ENCODE measurements at regions not wholly inside any gene's neighbourhood (a gene's known extent, or its start where the extent isn't known, plus 50 kb on each side); places are given as distances from the start of the nearest gene placed in this dataset.

DNA sequence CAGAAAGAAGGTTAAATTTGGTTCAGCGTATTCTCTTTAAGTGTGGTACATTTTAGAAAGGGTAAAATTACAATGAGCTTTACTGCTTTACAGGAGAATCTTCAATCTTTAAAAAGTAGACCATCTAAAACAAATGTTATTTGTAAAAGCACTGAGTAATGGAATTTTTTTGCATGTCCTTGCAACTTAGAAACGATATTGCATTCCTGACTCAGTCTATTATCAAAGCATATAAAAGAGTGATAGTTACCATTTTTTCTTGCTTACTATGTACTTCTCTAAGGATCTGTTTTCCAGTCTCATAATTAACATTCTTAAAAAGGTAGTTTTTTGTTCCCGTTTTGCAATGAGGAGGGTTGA is 55.5 kb upstream of the TNFAIP8 start:
- TF ChIP-seq TEAD4 (CRISPR knock-in tag; IDR thresholded peaks at IDR 0.05), result no peak
- TF ChIP-seq AR (CRISPR knock-in tag; IDR thresholded peaks at IDR 0.05), result no peak
- TF ChIP-seq MLX (CRISPR knock-in tag; IDR thresholded peaks at IDR 0.05), result no peak
- no peak for TF ChIP-seq E2F1 (CRISPR knock-in tag; IDR thresholded peaks at IDR 0.05)
- no peak for TF ChIP-seq ZNF219 (CRISPR knock-in tag; IDR thresholded peaks at IDR 0.05; ENCODE audit: borderline replicate concordance)
- TF ChIP-seq TCF7 (CRISPR knock-in tag; IDR thresholded peaks at IDR 0.05; ENCODE audit: low read depth), result no peak
- TF ChIP-seq RELA (CRISPR knock-in tag; IDR thresholded peaks at IDR 0.05; ENCODE audit: borderline replicate concordance), result no peak
- TF ChIP-seq ETV6 (CRISPR knock-in tag; IDR thresholded peaks at IDR 0.05), result no peak
- TF ChIP-seq, protein P1, sequence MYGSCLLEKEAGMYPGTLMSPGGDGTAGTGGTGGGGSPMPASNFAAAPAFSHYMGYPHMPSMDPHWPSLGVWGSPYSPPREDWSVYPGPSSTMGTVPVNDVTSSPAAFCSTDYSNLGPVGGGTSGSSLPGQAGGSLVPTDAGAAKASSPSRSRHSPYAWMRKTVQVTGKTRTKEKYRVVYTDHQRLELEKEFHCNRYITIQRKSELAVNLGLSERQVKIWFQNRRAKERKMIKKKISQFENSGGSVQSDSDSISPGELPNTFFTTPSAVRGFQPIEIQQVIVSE (CRISPR knock-in tag; IDR thresholded peaks at IDR 0.05; ENCODE audit: borderline replicate concordance), result no peak
- TF ChIP-seq, protein P2, sequence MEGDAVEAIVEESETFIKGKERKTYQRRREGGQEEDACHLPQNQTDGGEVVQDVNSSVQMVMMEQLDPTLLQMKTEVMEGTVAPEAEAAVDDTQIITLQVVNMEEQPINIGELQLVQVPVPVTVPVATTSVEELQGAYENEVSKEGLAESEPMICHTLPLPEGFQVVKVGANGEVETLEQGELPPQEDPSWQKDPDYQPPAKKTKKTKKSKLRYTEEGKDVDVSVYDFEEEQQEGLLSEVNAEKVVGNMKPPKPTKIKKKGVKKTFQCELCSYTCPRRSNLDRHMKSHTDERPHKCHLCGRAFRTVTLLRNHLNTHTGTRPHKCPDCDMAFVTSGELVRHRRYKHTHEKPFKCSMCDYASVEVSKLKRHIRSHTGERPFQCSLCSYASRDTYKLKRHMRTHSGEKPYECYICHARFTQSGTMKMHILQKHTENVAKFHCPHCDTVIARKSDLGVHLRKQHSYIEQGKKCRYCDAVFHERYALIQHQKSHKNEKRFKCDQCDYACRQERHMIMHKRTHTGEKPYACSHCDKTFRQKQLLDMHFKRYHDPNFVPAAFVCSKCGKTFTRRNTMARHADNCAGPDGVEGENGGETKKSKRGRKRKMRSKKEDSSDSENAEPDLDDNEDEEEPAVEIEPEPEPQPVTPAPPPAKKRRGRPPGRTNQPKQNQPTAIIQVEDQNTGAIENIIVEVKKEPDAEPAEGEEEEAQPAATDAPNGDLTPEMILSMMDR (IDR thresholded peaks at IDR 0.05), result no peak
- TF ChIP-seq, protein P3, sequence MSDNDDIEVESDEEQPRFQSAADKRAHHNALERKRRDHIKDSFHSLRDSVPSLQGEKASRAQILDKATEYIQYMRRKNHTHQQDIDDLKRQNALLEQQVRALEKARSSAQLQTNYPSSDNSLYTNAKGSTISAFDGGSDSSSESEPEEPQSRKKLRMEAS (CRISPR knock-in tag; IDR thresholded peaks at IDR 0.05), result no peak
- TF ChIP-seq ERG (CRISPR knock-in tag; IDR thresholded peaks at IDR 0.05), result no peak
- TF ChIP-seq, protein P4, sequence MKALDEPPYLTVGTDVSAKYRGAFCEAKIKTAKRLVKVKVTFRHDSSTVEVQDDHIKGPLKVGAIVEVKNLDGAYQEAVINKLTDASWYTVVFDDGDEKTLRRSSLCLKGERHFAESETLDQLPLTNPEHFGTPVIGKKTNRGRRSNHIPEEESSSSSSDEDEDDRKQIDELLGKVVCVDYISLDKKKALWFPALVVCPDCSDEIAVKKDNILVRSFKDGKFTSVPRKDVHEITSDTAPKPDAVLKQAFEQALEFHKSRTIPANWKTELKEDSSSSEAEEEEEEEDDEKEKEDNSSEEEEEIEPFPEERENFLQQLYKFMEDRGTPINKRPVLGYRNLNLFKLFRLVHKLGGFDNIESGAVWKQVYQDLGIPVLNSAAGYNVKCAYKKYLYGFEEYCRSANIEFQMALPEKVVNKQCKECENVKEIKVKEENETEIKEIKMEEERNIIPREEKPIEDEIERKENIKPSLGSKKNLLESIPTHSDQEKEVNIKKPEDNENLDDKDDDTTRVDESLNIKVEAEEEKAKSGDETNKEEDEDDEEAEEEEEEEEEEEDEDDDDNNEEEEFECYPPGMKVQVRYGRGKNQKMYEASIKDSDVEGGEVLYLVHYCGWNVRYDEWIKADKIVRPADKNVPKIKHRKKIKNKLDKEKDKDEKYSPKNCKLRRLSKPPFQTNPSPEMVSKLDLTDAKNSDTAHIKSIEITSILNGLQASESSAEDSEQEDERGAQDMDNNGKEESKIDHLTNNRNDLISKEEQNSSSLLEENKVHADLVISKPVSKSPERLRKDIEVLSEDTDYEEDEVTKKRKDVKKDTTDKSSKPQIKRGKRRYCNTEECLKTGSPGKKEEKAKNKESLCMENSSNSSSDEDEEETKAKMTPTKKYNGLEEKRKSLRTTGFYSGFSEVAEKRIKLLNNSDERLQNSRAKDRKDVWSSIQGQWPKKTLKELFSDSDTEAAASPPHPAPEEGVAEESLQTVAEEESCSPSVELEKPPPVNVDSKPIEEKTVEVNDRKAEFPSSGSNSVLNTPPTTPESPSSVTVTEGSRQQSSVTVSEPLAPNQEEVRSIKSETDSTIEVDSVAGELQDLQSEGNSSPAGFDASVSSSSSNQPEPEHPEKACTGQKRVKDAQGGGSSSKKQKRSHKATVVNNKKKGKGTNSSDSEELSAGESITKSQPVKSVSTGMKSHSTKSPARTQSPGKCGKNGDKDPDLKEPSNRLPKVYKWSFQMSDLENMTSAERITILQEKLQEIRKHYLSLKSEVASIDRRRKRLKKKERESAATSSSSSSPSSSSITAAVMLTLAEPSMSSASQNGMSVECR (CRISPR knock-in tag; IDR thresholded peaks at IDR 0.05; ENCODE audit: borderline replicate concordance), result no peak

All from WTC11 (cell line).